ENCODE measurements at regions not wholly inside any gene's neighbourhood (a gene's known extent, or its start where the extent isn't known, plus 50 kb on each side); places are given as distances from the start of the nearest gene placed in this dataset.

DNA sequence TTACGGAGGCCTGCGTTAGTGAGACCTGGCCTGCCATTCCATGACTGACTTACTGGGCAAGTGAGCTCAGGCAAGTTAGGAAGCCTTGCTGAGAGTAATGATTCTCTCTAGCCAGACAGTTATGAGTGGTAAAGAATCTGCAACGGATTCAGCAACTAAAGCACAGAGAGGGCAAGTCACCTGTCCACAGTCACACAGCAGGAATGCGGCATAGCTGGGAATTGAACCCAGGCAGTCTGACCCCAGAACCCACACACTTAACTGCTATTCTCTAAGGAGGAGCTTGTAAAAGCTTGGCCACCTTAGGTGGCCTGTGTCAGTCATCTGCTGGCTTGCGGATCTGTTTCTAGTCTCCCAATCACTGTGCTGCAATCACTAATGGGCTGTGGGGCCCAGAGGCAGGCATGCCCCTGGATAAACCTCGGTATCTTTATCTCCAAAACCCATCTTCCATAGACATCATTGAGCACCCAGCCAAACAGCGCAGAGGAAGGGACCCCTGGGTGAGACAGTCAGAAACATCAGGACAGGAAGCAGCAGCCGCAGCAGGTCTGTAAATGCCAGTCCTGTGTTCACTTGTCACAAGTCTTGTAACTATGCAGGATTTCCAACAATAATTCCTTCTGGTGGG lies 215.9 kb upstream of the KCNG1 start:
- TF ChIP-seq CTCF (IDR thresholded peaks at IDR 0.05; ENCODE audit: extremely low read depth in 1 of 2, insufficient read depth in 1 of 2, low read depth in 1 of 2, low read length in 2 of 2) (no peak), EZH2 (IDR thresholded peaks at IDR 0.05; ENCODE audit: borderline replicate concordance, low read depth, low read length, severe bottlenecking) (no peak), FOS (IDR thresholded peaks at IDR 0.05; ENCODE audit: borderline replicate concordance, insufficient read depth, low read length) (no peak)
